ENCODE measurements at regions not wholly inside any gene's neighbourhood (a gene's known extent, or its start where the extent isn't known, plus 50 kb on each side); places are given as distances from the start of the nearest gene placed in this dataset.

DNA sequence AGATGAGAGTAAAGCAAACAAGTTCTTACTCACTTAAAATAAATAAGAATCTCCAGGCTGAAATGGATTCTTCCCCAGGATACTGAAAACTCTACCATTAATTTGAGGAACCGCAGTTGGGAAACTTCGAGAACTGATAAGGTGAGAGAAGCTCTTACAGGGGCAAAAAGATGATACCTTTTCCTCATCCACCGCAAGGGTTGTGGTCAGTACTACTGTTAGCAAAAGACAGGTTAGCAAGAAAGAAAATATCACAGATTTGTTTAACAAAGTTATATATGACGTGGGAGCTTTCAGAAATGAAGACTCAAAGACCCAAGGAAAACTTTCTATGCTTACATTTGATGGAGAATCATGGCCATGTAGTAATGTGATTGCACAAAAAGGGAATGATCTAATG lies 441.6 kb downstream of the PCNX1 start (continued):
- TF ChIP-seq, protein P1, sequence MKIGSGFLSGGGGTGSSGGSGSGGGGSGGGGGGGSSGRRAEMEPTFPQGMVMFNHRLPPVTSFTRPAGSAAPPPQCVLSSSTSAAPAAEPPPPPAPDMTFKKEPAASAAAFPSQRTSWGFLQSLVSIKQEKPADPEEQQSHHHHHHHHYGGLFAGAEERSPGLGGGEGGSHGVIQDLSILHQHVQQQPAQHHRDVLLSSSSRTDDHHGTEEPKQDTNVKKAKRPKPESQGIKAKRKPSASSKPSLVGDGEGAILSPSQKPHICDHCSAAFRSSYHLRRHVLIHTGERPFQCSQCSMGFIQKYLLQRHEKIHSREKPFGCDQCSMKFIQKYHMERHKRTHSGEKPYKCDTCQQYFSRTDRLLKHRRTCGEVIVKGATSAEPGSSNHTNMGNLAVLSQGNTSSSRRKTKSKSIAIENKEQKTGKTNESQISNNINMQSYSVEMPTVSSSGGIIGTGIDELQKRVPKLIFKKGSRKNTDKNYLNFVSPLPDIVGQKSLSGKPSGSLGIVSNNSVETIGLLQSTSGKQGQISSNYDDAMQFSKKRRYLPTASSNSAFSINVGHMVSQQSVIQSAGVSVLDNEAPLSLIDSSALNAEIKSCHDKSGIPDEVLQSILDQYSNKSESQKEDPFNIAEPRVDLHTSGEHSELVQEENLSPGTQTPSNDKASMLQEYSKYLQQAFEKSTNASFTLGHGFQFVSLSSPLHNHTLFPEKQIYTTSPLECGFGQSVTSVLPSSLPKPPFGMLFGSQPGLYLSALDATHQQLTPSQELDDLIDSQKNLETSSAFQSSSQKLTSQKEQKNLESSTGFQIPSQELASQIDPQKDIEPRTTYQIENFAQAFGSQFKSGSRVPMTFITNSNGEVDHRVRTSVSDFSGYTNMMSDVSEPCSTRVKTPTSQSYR (CRISPR knock-in tag; IDR thresholded peaks at IDR 0.05): no peak
- no peak for TF ChIP-seq TEAD1 (CRISPR knock-in tag; IDR thresholded peaks at IDR 0.05)

DNA sequence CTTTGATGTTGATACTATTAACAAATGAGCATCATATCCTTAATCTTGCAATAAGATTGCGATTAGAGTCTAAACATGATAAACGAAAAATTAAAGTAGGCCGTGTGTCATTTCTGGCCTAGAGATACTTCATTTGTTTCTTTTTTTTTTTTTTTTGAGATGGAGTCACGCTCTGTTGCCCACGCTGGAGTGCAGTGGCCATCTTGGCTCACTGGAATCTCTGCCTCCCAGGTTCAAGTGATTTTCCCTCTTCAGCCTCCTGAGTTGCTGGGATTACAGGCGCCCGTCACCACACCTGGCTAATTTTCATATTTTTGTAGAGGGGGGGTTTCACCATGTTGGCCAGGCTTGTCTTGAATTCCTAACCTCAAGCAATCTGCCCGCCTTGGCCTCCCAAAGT lies 446.9 kb downstream of the PCNX1 start:
- ATAC-seq: no peak
- H3K9me3 Mint-ChIP-seq: peaks cover 4% of the 10 kb centered on the region; the same call in 1 of the 2 replicates
- no peak for TF ChIP-seq ZNF219 (CRISPR knock-in tag; IDR thresholded peaks at IDR 0.05; ENCODE audit: borderline replicate concordance)
- TF ChIP-seq, protein P2, sequence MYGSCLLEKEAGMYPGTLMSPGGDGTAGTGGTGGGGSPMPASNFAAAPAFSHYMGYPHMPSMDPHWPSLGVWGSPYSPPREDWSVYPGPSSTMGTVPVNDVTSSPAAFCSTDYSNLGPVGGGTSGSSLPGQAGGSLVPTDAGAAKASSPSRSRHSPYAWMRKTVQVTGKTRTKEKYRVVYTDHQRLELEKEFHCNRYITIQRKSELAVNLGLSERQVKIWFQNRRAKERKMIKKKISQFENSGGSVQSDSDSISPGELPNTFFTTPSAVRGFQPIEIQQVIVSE (CRISPR knock-in tag; IDR thresholded peaks at IDR 0.05; ENCODE audit: borderline replicate concordance): no peak
- no peak overlapping the region for H3K27ac Mint-ChIP-seq
- H3K36me3 Mint-ChIP-seq: peaks cover 6% of the 10 kb centered on the region; the same call in 1 of the 2 replicates
- no peak for DNase-seq (ENCODE audit: low spot score)
- ChIA-PET CTCF (interaction anchor here (1.2 kb wide), 1 partner anchor 501 kb away, joined by 3 read pairs; no protein-coding TSS in a partner anchor), POLR2A (interaction anchor here (0.7 kb wide), 1 partner anchor 423 kb away, joined by 3 read pairs; no protein-coding TSS in a partner anchor)
- peaks cover 41% of the 10 kb centered on the region for H3K4me1 Mint-ChIP-seq
- H3K4me3 Mint-ChIP-seq: no peak overlapping the region
- no peaks in the 10 kb centered on the region for H3K27me3 Mint-ChIP-seq (ENCODE audit: low read depth)

DNA sequence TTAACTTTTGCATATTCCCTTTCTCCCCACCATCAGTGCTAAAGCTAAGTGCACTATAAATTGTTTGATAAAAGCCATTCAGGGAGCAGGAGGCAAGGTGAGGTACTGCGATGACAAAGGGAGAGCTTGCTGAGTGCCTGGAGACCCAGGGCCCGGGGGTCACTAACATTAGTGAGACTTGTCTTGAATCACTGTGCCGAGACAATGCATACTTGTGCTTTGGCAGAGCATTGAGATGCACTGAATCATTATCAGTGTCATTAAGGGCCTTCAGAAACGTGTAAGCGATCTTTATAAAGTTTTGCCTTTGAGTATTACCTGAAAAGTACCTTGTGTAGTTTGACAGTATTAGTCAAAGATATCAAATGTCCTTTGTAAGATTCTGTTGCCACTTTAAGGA lies 447.5 kb downstream of the PCNX1 start:
- Mint-ChIP-seq H3K36me3 (peaks cover 6% of the 10 kb centered on the region; the same call in 1 of the 2 replicates), H3K27ac (no peak overlapping the region), H3K27me3 (ENCODE audit: low read depth) (no peaks in the 10 kb centered on the region), H3K4me1 (peaks cover 34% of the 10 kb centered on the region), H3K4me3 (no peak overlapping the region), H3K9me3 (peaks cover 5% of the 10 kb centered on the region; the same call in 1 of the 2 replicates)
- DNase-seq (ENCODE audit: low spot score) (no peak), ATAC-seq (peak; percentile 85)
- TF ChIP-seq, protein P3, sequence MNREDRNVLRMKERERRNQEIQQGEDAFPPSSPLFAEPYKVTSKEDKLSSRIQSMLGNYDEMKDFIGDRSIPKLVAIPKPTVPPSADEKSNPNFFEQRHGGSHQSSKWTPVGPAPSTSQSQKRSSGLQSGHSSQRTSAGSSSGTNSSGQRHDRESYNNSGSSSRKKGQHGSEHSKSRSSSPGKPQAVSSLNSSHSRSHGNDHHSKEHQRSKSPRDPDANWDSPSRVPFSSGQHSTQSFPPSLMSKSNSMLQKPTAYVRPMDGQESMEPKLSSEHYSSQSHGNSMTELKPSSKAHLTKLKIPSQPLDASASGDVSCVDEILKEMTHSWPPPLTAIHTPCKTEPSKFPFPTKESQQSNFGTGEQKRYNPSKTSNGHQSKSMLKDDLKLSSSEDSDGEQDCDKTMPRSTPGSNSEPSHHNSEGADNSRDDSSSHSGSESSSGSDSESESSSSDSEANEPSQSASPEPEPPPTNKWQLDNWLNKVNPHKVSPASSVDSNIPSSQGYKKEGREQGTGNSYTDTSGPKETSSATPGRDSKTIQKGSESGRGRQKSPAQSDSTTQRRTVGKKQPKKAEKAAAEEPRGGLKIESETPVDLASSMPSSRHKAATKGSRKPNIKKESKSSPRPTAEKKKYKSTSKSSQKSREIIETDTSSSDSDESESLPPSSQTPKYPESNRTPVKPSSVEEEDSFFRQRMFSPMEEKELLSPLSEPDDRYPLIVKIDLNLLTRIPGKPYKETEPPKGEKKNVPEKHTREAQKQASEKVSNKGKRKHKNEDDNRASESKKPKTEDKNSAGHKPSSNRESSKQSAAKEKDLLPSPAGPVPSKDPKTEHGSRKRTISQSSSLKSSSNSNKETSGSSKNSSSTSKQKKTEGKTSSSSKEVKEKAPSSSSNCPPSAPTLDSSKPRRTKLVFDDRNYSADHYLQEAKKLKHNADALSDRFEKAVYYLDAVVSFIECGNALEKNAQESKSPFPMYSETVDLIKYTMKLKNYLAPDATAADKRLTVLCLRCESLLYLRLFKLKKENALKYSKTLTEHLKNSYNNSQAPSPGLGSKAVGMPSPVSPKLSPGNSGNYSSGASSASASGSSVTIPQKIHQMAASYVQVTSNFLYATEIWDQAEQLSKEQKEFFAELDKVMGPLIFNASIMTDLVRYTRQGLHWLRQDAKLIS (CRISPR knock-in tag; IDR thresholded peaks at IDR 0.05; ENCODE audit: borderline replicate concordance): no peak
- POLR2A ChIA-PET: interaction anchor here (0.7 kb wide), 1 partner anchor 422 kb away, joined by 3 read pairs; no protein-coding TSS in a partner anchor
- CTCF ChIA-PET: interaction anchor here (1.2 kb wide), 1 partner anchor 501 kb away, joined by 3 read pairs; no protein-coding TSS in a partner anchor

DNA sequence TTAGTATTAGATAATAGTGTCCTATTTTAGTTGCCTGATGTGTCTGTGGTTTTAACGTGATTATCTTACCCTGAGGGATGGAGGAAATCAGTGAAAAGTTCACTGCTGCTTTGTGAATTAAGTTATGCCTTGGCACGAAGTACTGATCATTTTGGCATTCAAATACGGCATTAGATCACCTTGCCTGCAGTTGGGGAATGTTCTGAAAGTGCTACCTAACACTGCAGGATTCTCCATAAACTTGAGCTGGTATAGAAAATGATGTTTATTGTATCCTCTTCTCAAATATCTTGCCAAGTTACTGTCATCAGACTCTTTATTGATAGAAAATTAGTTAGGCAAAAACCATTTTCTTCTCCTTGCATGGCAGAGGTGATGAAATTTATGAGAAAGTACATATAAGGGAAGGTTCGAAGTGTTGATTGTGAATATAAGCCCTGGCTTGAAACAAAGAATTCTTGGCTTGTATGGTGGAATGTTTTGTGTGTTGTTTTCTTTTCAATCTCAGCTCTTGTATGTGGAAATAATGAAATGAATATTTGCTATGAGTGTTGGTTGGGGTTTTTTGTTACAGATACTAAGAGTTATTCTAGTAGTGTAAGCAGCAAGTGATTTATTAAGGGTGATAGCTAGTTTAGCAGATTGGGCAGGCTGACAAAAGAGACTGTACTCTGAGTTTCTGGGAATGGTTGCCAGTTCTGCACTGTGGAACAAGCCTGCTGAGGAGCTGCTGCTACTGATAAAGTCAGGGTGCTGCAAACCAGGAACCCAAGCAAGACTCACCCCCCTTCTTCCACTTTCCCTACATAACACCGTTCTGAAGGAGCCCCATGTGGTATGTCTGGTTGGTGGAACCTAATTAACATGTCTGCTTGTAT lies 448.3 kb downstream of the PCNX1 start:
- no peaks in the 10 kb centered on the region for H3K27me3 Mint-ChIP-seq (ENCODE audit: low read depth)
- peaks cover 6% of the 10 kb centered on the region; the same call in 1 of the 2 replicates for H3K36me3 Mint-ChIP-seq
- no peak overlapping the region for H3K27ac Mint-ChIP-seq
- H3K4me1 Mint-ChIP-seq: peaks cover 33% of the 10 kb centered on the region
- no peak overlapping the region for H3K4me3 Mint-ChIP-seq
- ATAC-seq: 0 out of 2 replicates have a peak, but pooled peaks have one; percentile 26
- DNase-seq (ENCODE audit: low spot score): no peak
- ChIA-PET CTCF (interaction anchor here (1.2 to 1.5 kb wide), 2 partner anchors 45 to 500 kb away, joined by 3 to 4 read pairs; no protein-coding TSS in a partner anchor), POLR2A (no interaction called here)
- H3K9me3 Mint-ChIP-seq: peaks cover 5% of the 10 kb centered on the region; the same call in 1 of the 2 replicates
- TF ChIP-seq FOXK1 (CRISPR knock-in tag; IDR thresholded peaks at IDR 0.05): no peak
- no peak for TF ChIP-seq ZNF219 (CRISPR knock-in tag; IDR thresholded peaks at IDR 0.05; ENCODE audit: borderline replicate concordance)
- no peak for TF ChIP-seq FOXJ3 (CRISPR knock-in tag; IDR thresholded peaks at IDR 0.05; ENCODE audit: borderline replicate concordance)
- TF ChIP-seq JUN (CRISPR knock-in tag; IDR thresholded peaks at IDR 0.05): no peak
- TF ChIP-seq, protein P4, sequence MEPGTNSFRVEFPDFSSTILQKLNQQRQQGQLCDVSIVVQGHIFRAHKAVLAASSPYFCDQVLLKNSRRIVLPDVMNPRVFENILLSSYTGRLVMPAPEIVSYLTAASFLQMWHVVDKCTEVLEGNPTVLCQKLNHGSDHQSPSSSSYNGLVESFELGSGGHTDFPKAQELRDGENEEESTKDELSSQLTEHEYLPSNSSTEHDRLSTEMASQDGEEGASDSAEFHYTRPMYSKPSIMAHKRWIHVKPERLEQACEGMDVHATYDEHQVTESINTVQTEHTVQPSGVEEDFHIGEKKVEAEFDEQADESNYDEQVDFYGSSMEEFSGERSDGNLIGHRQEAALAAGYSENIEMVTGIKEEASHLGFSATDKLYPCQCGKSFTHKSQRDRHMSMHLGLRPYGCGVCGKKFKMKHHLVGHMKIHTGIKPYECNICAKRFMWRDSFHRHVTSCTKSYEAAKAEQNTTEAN (CRISPR knock-in tag; IDR thresholded peaks at IDR 0.05): no peak
- TF ChIP-seq HMGA2 (CRISPR knock-in tag; IDR thresholded peaks at IDR 0.05): no peak
- TF ChIP-seq FOXP1 (CRISPR knock-in tag; IDR thresholded peaks at IDR 0.05; ENCODE audit: borderline replicate concordance): no peak
- no peak for TF ChIP-seq EMX1 (CRISPR knock-in tag; IDR thresholded peaks at IDR 0.05)
- TF ChIP-seq, protein P5, sequence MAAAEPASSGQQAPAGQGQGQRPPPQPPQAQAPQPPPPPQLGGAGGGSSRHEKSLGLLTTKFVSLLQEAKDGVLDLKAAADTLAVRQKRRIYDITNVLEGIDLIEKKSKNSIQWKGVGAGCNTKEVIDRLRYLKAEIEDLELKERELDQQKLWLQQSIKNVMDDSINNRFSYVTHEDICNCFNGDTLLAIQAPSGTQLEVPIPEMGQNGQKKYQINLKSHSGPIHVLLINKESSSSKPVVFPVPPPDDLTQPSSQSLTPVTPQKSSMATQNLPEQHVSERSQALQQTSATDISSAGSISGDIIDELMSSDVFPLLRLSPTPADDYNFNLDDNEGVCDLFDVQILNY (CRISPR knock-in tag; IDR thresholded peaks at IDR 0.05): no peak
- TF ChIP-seq NFYB (CRISPR knock-in tag; conservative IDR thresholded peaks at IDR 0.05; ENCODE audit: low read depth): no peak
- TF ChIP-seq, protein P6, sequence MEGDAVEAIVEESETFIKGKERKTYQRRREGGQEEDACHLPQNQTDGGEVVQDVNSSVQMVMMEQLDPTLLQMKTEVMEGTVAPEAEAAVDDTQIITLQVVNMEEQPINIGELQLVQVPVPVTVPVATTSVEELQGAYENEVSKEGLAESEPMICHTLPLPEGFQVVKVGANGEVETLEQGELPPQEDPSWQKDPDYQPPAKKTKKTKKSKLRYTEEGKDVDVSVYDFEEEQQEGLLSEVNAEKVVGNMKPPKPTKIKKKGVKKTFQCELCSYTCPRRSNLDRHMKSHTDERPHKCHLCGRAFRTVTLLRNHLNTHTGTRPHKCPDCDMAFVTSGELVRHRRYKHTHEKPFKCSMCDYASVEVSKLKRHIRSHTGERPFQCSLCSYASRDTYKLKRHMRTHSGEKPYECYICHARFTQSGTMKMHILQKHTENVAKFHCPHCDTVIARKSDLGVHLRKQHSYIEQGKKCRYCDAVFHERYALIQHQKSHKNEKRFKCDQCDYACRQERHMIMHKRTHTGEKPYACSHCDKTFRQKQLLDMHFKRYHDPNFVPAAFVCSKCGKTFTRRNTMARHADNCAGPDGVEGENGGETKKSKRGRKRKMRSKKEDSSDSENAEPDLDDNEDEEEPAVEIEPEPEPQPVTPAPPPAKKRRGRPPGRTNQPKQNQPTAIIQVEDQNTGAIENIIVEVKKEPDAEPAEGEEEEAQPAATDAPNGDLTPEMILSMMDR (IDR thresholded peaks at IDR 0.05): no peak
- no peak for TF ChIP-seq SMAD3 (CRISPR knock-in tag; IDR thresholded peaks at IDR 0.05; ENCODE audit: borderline replicate concordance)

Measured in WTC11 (cell line).